Tibial nerve (tissue), 4 donors: ENCODE measurements at regions not wholly inside any gene's neighbourhood (a gene's known extent, or its start where the extent isn't known, plus 50 kb on each side); places are given as distances from the start of the nearest gene placed in this dataset.

Source experiments
- DNase-seq, 2 donors: peaks; one replicate each; pipeline ENCODE4 v3.0.0-alpha.2; 2019; ENCODE audit warnings: low spot score in 2 of 2
- H3K27ac ChIP-seq, 4 donors: fragments of 200-600 bp; sonication (generic) in 3 of 4; one replicate each; pipeline ENCODE4 v1.5.1; 2017 to 2019; ENCODE audit warnings: mild to moderate bottlenecking in 1 of 4
- H3K27me3 ChIP-seq, 2 donors: fragments of 200-600 bp; sonication (generic) in 1 of 2; one replicate each; pipeline versions ENCODE4 v1.5.1 to v1.6.0; 2017 to 2019
- H3K36me3 ChIP-seq, 3 donors: fragments of 200-600 bp; sonication (generic); one replicate each; pipeline ENCODE4 v1.5.1; 2018 to 2019
- H3K4me1 ChIP-seq, 4 donors: fragments of 200-600 bp; sonication (generic) in 3 of 4; one replicate each; pipeline ENCODE4 v1.5.1; 2017 to 2019
- H3K4me3 ChIP-seq, 4 donors: fragments of 200-600 bp; sonication (generic) in 3 of 4; one replicate each; pipeline ENCODE4 v1.5.1; 2017 to 2019; ENCODE audit warnings: mild to moderate bottlenecking in 1 of 4, moderate library complexity in 1 of 4
- H3K9me3 ChIP-seq, 4 donors: fragments of 200-600 bp; sonication (generic) in 3 of 4; one replicate each; pipeline ENCODE4 v1.5.1; 2017 to 2019
- CTCF ChIP-seq, 5 experiments: fragments of 200-600 bp in 3 of 5; fragments of 450-650 bp in 2 of 5; sonication (generic) in 3 of 5; IDR thresholded peaks; one replicate each; pipeline ENCODE4 v1.5.1; 2016 to 2019; ENCODE audit warnings: antibody characterized with exemption in 5 of 5, mild to moderate bottlenecking in 3 of 5, moderate library complexity in 2 of 5
- EP300 ChIP-seq, 2 donors: sonication (generic); formaldehyde crosslinking; IDR thresholded peaks; one replicate each; pipeline ENCODE4 v1.6.1; 2017; ENCODE audit warnings: antibody characterized with exemption in 2 of 2, mild to moderate bottlenecking in 1 of 2
- POLR2A ChIP-seq, 2 donors: fragments of 450-650 bp; IDR thresholded peaks; one replicate each; pipeline ENCODE4 v1.6.1; 2017; ENCODE audit warnings: antibody characterized with exemption in 2 of 2, mild to moderate bottlenecking in 2 of 2, moderate library complexity in 2 of 2
- WGBS, 2 donors: methylation state at CpG; one replicate each; pipeline ENCODE4 v1.1.5; 2018; 5-methylcytosine and 5-hydroxymethylcytosine counted together

GRCh38 chr12:47458279-47458678, 247.6 kb downstream of the RPAP3 start:
- no peaks in the 10 kb centered on the region for H3K27me3 ChIP-seq
- 53 to 54% methylated on average over 4 of the region's 4 CpGs for WGBS, 2 donors
- H3K9me3 ChIP-seq = peaks cover 0 to 19% (median 0%) of the 10 kb centered on the region in 4 donors
- no peak overlapping the region for H3K27ac ChIP-seq
- H3K4me1 ChIP-seq = no peaks in the 10 kb centered on the region
- TF ChIP-seq POLR2A (IDR thresholded peaks at IDR 0.05) = no peak
- no peak for TF ChIP-seq EP300 (IDR thresholded peaks at IDR 0.05)
- TF ChIP-seq CTCF (IDR thresholded peaks at IDR 0.05) = no peak
- no peaks in the 10 kb centered on the region for H3K36me3 ChIP-seq
- no peak for DNase-seq
- H3K4me3 ChIP-seq = no peak overlapping the region

- WGBS, 2 donors = 84 to 93% methylated on average over 1 of the region's 1 CpG
- no peaks in the 10 kb centered on the region for H3K4me1 ChIP-seq
- TF ChIP-seq EP300 (IDR thresholded peaks at IDR 0.05) = no peak
- no peak for TF ChIP-seq CTCF (IDR thresholded peaks at IDR 0.05)
- TF ChIP-seq POLR2A (IDR thresholded peaks at IDR 0.05) = no peak
Observed at GRCh38 chr12:47449797-47450196, 256.0 kb downstream of the RPAP3 start.

GRCh38 chr12:47442310-47442709, 263.5 kb downstream of the RPAP3 start:
- TF ChIP-seq EP300 (IDR thresholded peaks at IDR 0.05) = no peak
- no peak for TF ChIP-seq POLR2A (IDR thresholded peaks at IDR 0.05)
- TF ChIP-seq CTCF (IDR thresholded peaks at IDR 0.05) = no peak
- H3K4me3 ChIP-seq = no peak overlapping the region
- no peaks in the 10 kb centered on the region for H3K36me3 ChIP-seq
- no peaks in the 10 kb centered on the region for H3K27me3 ChIP-seq
- no peak for DNase-seq
- no peak overlapping the region for H3K27ac ChIP-seq
- H3K4me1 ChIP-seq = no peaks in the 10 kb centered on the region
- H3K9me3 ChIP-seq = peaks cover 0 to 44% (median 4%) of the 10 kb centered on the region in 4 donors
- WGBS, 2 donors = 67 to 89% methylated on average over 1 of the region's 1 CpG

More at GRCh38 chr12:47449797-47450196, 256.0 kb downstream of the RPAP3 start:
- H3K27ac ChIP-seq = no peak overlapping the region
- no peaks in the 10 kb centered on the region for H3K36me3 ChIP-seq
- H3K4me3 ChIP-seq = no peak overlapping the region
- H3K27me3 ChIP-seq = no peaks in the 10 kb centered on the region
- DNase-seq = no peak
- H3K9me3 ChIP-seq = peaks cover 0 to under 1% (median 0%) of the 10 kb centered on the region in 4 donors

- Histone ChIP-seq H3K4me1 (no peaks in the 10 kb centered on the region), H3K36me3 (no peaks in the 10 kb centered on the region), H3K27me3 (no peaks in the 10 kb centered on the region), H3K9me3 (peaks cover 0 to 44% (median 4%) of the 10 kb centered on the region in 4 donors), H3K27ac (no peak overlapping the region), H3K4me3 (no peak overlapping the region)
- WGBS, 2 donors = 90 to 98% methylated on average over 1 of the region's 1 CpG
- DNase-seq = no peak
- TF ChIP-seq CTCF (IDR thresholded peaks at IDR 0.05) (no peak), EP300 (IDR thresholded peaks at IDR 0.05) (no peak), POLR2A (IDR thresholded peaks at IDR 0.05) (no peak)
Observed at GRCh38 chr12:47441490-47441889, 264.3 kb downstream of the RPAP3 start.

GRCh38 chr12:47438175-47438574, 267.7 kb downstream of the RPAP3 start:
- H3K27me3 ChIP-seq = no peaks in the 10 kb centered on the region
- H3K27ac ChIP-seq = no peak overlapping the region
- H3K4me1 ChIP-seq = no peaks in the 10 kb centered on the region
- TF ChIP-seq CTCF (IDR thresholded peaks at IDR 0.05) = no peak
- no peak for TF ChIP-seq EP300 (IDR thresholded peaks at IDR 0.05)
- no peak for TF ChIP-seq POLR2A (IDR thresholded peaks at IDR 0.05)
- 73 to 90% methylated on average over 1 of the region's 1 CpG for WGBS, 2 donors
- H3K4me3 ChIP-seq = no peak overlapping the region
- peaks cover 0 to 44% (median 7%) of the 10 kb centered on the region in 4 donors for H3K9me3 ChIP-seq
- H3K36me3 ChIP-seq = no peaks in the 10 kb centered on the region
- no peak for DNase-seq
